GM12878 (cell line): ENCODE measurements at regions not wholly inside any gene's neighbourhood (a gene's known extent, or its start where the extent isn't known, plus 50 kb on each side); places are given as distances from the start of the nearest gene placed in this dataset.

ENCODE experiments used
- ATAC-seq: fragments of 200-7000 bp; cut with Tn5 transposase; 3 replicates; pipeline ENCODE4 v1.9.1; 2020; ENCODE audit warnings: mild to moderate bottlenecking, moderate library complexity
- BruUV-seq: library from RNA; stranded (reverse); fragments of 400-500 nt; replicated peaks from 2 replicates; lab custom pipeline; 2021; lab: Mats Ljungman, UMichigan
- CTCF ChIA-PET: fragments of 300-600 bp; sonication (Branson Sonifier 250); formaldehyde crosslinking; extraction: SDS; loops from one replicate; lab custom pipeline; 2021; ENCODE audit warnings: inconsistent platforms; lab: Yijun Ruan, JAX
- POLR2A ChIA-PET: fragments of 350-600 bp; formaldehyde crosslinking; extraction: SDS; loops from one replicate; lab custom pipeline; 2021; ENCODE audit warnings: inconsistent platforms; lab: Charles Lee
- RAD21 ChIA-PET: fragments of 300-600 bp; sonication (Branson Sonifier 250); formaldehyde crosslinking; loops from one replicate; lab custom pipeline; 2023; ENCODE audit warnings: antibody characterized with exemption; ENCODE audit not compliant: unreplicated experiment; lab: Charles Lee
- SMC1A ChIA-PET: fragments of 300-600 bp; sonication (Branson Sonifier 250); formaldehyde crosslinking; loops from one replicate; lab custom pipeline; 2023; ENCODE audit not compliant: unreplicated experiment, uncharacterized antibody; lab: Charles Lee
- DNase-seq: peaks from one replicate; pipeline ENCODE4 v3.0.0-alpha.2; 2011; ENCODE audit warnings: low read depth, low spot score
- FAIRE-seq: peaks from 3 replicates; lab custom pipeline; 2011; peaks lifted over from hg19 to GRCh38; lab: Jason Lieb, UNC
- H2AFZ ChIP-seq: 2 replicates; pipeline ENCODE4 v1.6.0; 2011; ENCODE audit warnings: low read depth, low read length, control low read depth; ENCODE audit not compliant: control insufficient read depth
- H3K27ac ChIP-seq: 2 replicates; pipeline ENCODE4 v1.5.1; 2011; ENCODE audit warnings: control low read depth; ENCODE audit not compliant: control insufficient read depth, insufficient read depth
- H3K27me3 ChIP-seq, 2 experiments: replicated peaks in 1 of 2; 2 replicates each; pipeline versions ENCODE4 v1.6.0 to v1.6.1; 2011; ENCODE audit warnings: low read length in 1 of 2; ENCODE audit not compliant: control insufficient read depth in 2 of 2, insufficient read depth in 2 of 2
- H3K36me3 ChIP-seq, 2 experiments: 2 replicates each; pipeline ENCODE4 v1.5.1; 2011; ENCODE audit warnings: low read length in 1 of 2; ENCODE audit not compliant: control insufficient read depth in 2 of 2, insufficient read depth in 2 of 2
- H3K4me1 ChIP-seq: 2 replicates; pipeline ENCODE4 v1.6.1; 2011; ENCODE audit warnings: mild to moderate bottlenecking, low read length, moderate library complexity, mixed read lengths; ENCODE audit not compliant: control insufficient read depth, insufficient read depth
- H3K4me2 ChIP-seq: 2 replicates; pipeline ENCODE4 v1.6.0; 2011; ENCODE audit warnings: control low read depth; ENCODE audit not compliant: control insufficient read depth, insufficient read depth
- H3K4me3 ChIP-seq: fragments of 200-600 bp; sonication (generic); 2 replicates; pipeline ENCODE4 v1.5.1; 2016
- H3K79me2 ChIP-seq: 2 replicates; pipeline ENCODE4 v1.6.0; 2011; ENCODE audit warnings: low read length; ENCODE audit not compliant: control insufficient read depth, insufficient read depth
- H3K9ac ChIP-seq: 2 replicates; pipeline ENCODE4 v1.8.0; 2011; ENCODE audit warnings: low read length, control low read depth, mixed read lengths; ENCODE audit not compliant: control insufficient read depth, insufficient read depth
- H3K9me3 ChIP-seq: replicated peaks from 3 replicates; pipeline ENCODE4 v1.5.1; 2011; ENCODE audit warnings: mild to moderate bottlenecking, low read length; ENCODE audit not compliant: control insufficient read depth, insufficient read depth
- H4K20me1 ChIP-seq: 2 replicates; pipeline ENCODE4 v1.6.0; 2011; ENCODE audit not compliant: control insufficient read depth, insufficient read depth
- ATF2 ChIP-seq: IDR thresholded peaks from 2 replicates; pipeline ENCODE4 v1.6.1; 2012; ENCODE audit warnings: low read length, inconsistent platforms
- EP300 ChIP-seq, 2 experiments: fragments of 150-350 bp in 1 of 2; IDR thresholded peaks; 2 replicates each; pipeline ENCODE4 v1.6.1; 2011 to 2012; ENCODE audit warnings: low read depth in 2 of 2, low read length in 2 of 2, borderline replicate concordance in 1 of 2, improper control_type of control experiment in 1 of 2, inconsistent platforms in 1 of 2; ENCODE audit not compliant: control insufficient read depth in 1 of 2
- JUND ChIP-seq: IDR thresholded peaks from 2 replicates; pipeline ENCODE4 v1.6.1; 2012; ENCODE audit warnings: low read depth, mild to moderate bottlenecking, low read length, improper control_type of control experiment, moderate library complexity
- PKNOX1 ChIP-seq: fragments of 450-650 bp; IDR thresholded peaks from 2 replicates; pipeline ENCODE4 v1.6.1; 2016; ENCODE audit warnings: mild to moderate bottlenecking
- SMAD1 ChIP-seq: fragments of 450-650 bp; IDR thresholded peaks from 2 replicates; pipeline ENCODE4 v1.6.1; 2018; ENCODE audit warnings: mild to moderate bottlenecking, low read depth; ENCODE audit not compliant: partially characterized antibody
- SMC3 ChIP-seq: IDR thresholded peaks from 2 replicates; pipeline ENCODE4 v1.6.1; 2011; ENCODE audit warnings: low read length, improper control_type of control experiment, borderline replicate concordance
- SRF ChIP-seq, 2 experiments: IDR thresholded peaks; 2 replicates each; pipeline ENCODE4 v1.6.1; 2011; ENCODE audit warnings: low read depth in 2 of 2, low read length in 2 of 2, mild to moderate bottlenecking in 1 of 2, moderate library complexity in 1 of 2
- YY1 ChIP-seq: IDR thresholded peaks from 2 replicates; pipeline ENCODE4 v1.6.1; 2011; ENCODE audit warnings: low read depth, mild to moderate bottlenecking, low read length
- ZNF592 ChIP-seq: fragments of 450-650 bp; IDR thresholded peaks from 2 replicates; pipeline ENCODE4 v1.6.1; 2017; ENCODE audit warnings: mild to moderate bottlenecking, moderate library complexity
- WGBS: methylation state at CpG from one replicate; pipeline ENCODE4 v1.1.6; 2016; ENCODE audit warnings: low lambda C conversion rate; ENCODE audit not compliant: insufficient replicate concordance, insufficient coverage; ENCODE audit errors: missing lambda C conversion rate; 5-methylcytosine and 5-hydroxymethylcytosine counted together
- in situ Hi-C: fragments of 300-500 bp; cut with MboI; formaldehyde crosslinking; loops from 9 replicates; pipeline ENCODE4 v1.14.3; 2018; ENCODE audit warnings: mixed read lengths
- intact Hi-C: fragments of 100-400 bp; cut with micrococcal nuclease; formaldehyde crosslinking; loops from one replicate; pipeline ENCODE4 v1.14.2; 2022; ENCODE audit not compliant: unreplicated experiment
- TF ChIP-seq, protein P1 (sequence below): fragments of 450-650 bp; IDR thresholded peaks from 2 replicates; pipeline ENCODE4 v1.6.1; 2017; ENCODE audit warnings: low read depth, mild to moderate bottlenecking, moderate library complexity

DNA sequence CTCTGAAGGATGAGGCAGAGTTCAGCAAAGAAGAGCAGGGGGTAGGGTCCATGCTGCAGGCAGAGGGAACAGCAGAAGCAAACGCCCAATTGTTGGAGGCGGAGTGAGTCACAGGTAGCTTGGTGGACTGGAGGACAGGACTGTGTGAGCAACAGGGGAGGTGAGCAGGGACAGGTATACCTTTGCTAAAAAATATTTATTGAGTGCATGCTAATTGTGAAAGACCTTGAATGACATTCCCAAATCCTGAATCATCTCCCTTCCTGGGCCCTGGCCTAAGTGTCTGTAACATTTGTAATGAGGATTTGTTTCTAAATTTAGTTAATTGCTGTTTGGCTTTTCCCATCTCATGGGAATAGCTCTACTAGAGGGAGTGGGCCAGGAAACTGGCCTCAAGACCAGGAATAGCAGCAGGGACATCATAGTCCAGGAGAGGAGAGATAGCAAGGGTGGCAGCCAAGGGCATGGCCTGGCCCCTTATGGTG, 123.7 kb downstream of the FOXD2 start:
- Histone ChIP-seq H3K9me3 (no peaks in the 10 kb centered on the region), H4K20me1 (no peaks in the 10 kb centered on the region), H3K27ac (no peak overlapping the region), H3K9ac (no peak overlapping the region), H3K4me2 (no peak overlapping the region), H2AFZ (no peak overlapping the region), H3K4me3 (no peak overlapping the region), H3K36me3 (no peaks in the 10 kb centered on the region), H3K79me2 (no peaks in the 10 kb centered on the region), H3K27me3 (no peaks in the 10 kb centered on the region), H3K4me1 (no peaks in the 10 kb centered on the region)
- BruUV-seq, result no TSS peak
- in situ Hi-C loops (no loop called here), intact Hi-C loops (no loop called here)
- CTCF ChIA-PET, result no interaction called here
- RAD21 ChIA-PET, result no interaction called here
- ATAC-seq (no peak), DNase-seq (no peak), FAIRE-seq (no peak)
- SMC1A ChIA-PET, result no interaction called here
- POLR2A ChIA-PET, result no interaction called here
- no peak for TF ChIP-seq SMAD1
- no peak for TF ChIP-seq SMC3
- no peak for TF ChIP-seq EP300 (IDR thresholded peaks at IDR 0.05; ENCODE audit: borderline replicate concordance in 1 of 2, control insufficient read depth in 1 of 2, low read depth in 2 of 2, low read length in 2 of 2)
- TF ChIP-seq ATF2, result no peak
- TF ChIP-seq JUND, result no peak
- TF ChIP-seq SRF (IDR thresholded peaks at IDR 0.05; ENCODE audit: low read depth in 2 of 2, low read length in 2 of 2), result no peak
- TF ChIP-seq ZNF592, result no peak
- TF ChIP-seq PKNOX1, result no peak
- TF ChIP-seq, protein P1, sequence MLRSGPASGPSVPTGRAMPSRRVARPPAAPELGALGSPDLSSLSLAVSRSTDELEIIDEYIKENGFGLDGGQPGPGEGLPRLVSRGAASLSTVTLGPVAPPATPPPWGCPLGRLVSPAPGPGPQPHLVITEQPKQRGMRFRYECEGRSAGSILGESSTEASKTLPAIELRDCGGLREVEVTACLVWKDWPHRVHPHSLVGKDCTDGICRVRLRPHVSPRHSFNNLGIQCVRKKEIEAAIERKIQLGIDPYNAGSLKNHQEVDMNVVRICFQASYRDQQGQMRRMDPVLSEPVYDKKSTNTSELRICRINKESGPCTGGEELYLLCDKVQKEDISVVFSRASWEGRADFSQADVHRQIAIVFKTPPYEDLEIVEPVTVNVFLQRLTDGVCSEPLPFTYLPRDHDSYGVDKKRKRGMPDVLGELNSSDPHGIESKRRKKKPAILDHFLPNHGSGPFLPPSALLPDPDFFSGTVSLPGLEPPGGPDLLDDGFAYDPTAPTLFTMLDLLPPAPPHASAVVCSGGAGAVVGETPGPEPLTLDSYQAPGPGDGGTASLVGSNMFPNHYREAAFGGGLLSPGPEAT, result no peak
- TF ChIP-seq YY1, result no peak
- 25% methylated on average over 2 of the region's 2 CpGs for WGBS
